ENCODE measurements at regions not wholly inside any gene's neighbourhood (a gene's known extent, or its start where the extent isn't known, plus 50 kb on each side); places are given as distances from the start of the nearest gene placed in this dataset.

DNA sequence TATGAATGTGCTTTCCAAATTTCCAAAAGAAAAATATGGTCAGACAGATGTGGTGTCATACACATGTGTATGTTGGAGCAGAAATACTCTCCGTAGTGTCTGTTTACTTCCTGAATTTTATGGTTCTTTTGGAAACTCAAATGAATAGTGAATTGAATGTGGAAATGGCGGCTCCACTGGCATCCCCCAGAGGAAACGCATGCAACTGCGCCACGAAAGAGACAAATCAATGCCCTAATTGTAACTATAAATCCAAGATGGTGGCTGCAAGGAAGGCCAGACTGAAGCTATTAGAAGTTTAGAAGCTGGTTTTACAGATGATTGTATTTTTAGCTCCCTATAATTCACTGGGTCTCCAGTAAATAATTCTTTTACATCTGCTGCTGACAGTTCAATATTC lies 246.7 kb downstream of the FGFR2 start:
- TF ChIP-seq, protein P1, sequence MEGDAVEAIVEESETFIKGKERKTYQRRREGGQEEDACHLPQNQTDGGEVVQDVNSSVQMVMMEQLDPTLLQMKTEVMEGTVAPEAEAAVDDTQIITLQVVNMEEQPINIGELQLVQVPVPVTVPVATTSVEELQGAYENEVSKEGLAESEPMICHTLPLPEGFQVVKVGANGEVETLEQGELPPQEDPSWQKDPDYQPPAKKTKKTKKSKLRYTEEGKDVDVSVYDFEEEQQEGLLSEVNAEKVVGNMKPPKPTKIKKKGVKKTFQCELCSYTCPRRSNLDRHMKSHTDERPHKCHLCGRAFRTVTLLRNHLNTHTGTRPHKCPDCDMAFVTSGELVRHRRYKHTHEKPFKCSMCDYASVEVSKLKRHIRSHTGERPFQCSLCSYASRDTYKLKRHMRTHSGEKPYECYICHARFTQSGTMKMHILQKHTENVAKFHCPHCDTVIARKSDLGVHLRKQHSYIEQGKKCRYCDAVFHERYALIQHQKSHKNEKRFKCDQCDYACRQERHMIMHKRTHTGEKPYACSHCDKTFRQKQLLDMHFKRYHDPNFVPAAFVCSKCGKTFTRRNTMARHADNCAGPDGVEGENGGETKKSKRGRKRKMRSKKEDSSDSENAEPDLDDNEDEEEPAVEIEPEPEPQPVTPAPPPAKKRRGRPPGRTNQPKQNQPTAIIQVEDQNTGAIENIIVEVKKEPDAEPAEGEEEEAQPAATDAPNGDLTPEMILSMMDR (IDR thresholded peaks at IDR 0.05): no peak
- TF ChIP-seq EP300 (IDR thresholded peaks at IDR 0.05): no peak

Data from stomach (tissue), 4 donors.